ENCODE measurements at regions not wholly inside any gene's neighbourhood (a gene's known extent, or its start where the extent isn't known, plus 50 kb on each side); places are given as distances from the start of the nearest gene placed in this dataset.

DNA sequence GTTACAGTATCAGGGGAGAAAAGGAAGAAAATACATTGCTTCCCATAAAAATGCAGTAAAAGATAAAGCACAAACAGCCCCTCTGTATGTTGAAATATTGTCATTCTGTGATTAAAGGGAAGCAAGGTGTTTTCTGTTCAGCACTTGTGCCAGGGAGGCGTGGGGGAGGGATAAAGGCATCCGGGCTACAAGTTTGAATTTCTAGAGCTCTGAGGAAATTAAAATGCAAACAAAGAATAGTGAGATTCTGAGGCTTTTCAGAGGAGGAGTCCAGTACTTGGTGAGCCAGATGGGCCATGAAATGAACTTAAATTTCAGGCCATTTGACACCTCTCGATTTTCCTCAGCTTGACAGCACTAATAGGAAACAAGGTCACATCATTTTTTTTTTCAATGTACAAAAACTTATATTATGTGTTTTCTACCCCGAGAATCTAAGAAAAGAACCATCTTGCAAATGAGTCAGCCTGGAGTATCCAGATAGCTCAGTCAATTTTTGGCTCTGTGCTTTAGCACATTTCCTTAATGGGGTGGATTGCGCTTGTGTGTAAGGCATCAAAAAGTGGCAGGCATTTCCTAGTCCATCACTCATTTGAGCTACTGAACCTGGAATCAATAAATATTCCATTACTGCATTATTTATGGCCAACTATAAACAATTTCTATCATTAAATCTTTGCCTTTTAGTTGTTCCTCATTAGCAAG is 640.8 kb upstream of the TBL1XR1 start:
- Histone ChIP-seq H3K4me3 (ENCODE audit: extremely low read depth in 1 of 4, insufficient read depth in 2 of 4, low read depth in 3 of 4, low read length in 4 of 4) (no peak overlapping the region), H3K18ac (ENCODE audit: extremely low read depth, low read length) (no peak overlapping the region), H4K20me1 (replicated peaks in 1 of 2; ENCODE audit: control insufficient read depth in 1 of 2, insufficient read depth in 2 of 2, low read length in 2 of 2) (no peaks in the 10 kb centered on the region), H3K27ac (ENCODE audit: low read depth, low read length) (no peak overlapping the region), H3K36me3 (ENCODE audit: control insufficient read depth in 2 of 4, insufficient read depth in 4 of 4, low read length in 3 of 4) (no peaks in the 10 kb centered on the region), H2AFZ (ENCODE audit: low read length) (no peak overlapping the region), H3K14ac (ENCODE audit: insufficient read length) (no peak overlapping the region), H2BK120ac (replicated peaks; ENCODE audit: low read depth, low read length) (no peak overlapping the region), H3K23ac (ENCODE audit: insufficient read length) (no peak overlapping the region), H2BK20ac (ENCODE audit: low read length) (no peak overlapping the region), H4K91ac (replicated peaks; ENCODE audit: insufficient read length, low read length) (no peak overlapping the region), H3K79me2 (ENCODE audit: control insufficient read depth in 1 of 2, insufficient read depth in 2 of 2, low read length in 2 of 2) (no peaks in the 10 kb centered on the region), H2BK5ac (ENCODE audit: low read depth, low read length) (no peak overlapping the region), H3K56ac (replicated peaks; ENCODE audit: insufficient read length, low read depth, low read length) (no peak overlapping the region), H2BK15ac (ENCODE audit: low read length) (no peak overlapping the region), H4K8ac (ENCODE audit: extremely low read depth, insufficient read depth, low read length) (no peak overlapping the region), H3K9ac (replicated peaks in 1 of 4; ENCODE audit: extremely low read depth in 1 of 4, low read depth in 3 of 4, low read length in 3 of 4) (no peak overlapping the region), H4K5ac (ENCODE audit: insufficient read length, low read depth, low read length) (no peak overlapping the region), H2AK5ac (ENCODE audit: low read depth, low read length) (no peak overlapping the region), H2BK12ac (ENCODE audit: low read depth, low read length) (no peak overlapping the region), H3K27me3 (replicated peaks in 1 of 4; ENCODE audit: control insufficient read depth in 3 of 4, extremely low read depth in 1 of 4, insufficient read depth in 3 of 4, low read length in 3 of 4) (no peaks in the 10 kb centered on the region), H3K79me1 (ENCODE audit: low read depth, low read length) (no peaks in the 10 kb centered on the region), H3K4me1 (replicated peaks in 1 of 4; ENCODE audit: control insufficient read depth in 3 of 4, insufficient read depth in 4 of 4, low read length in 3 of 4) (no peaks in the 10 kb centered on the region; a peak in 1 of 7 replicates), H3K4ac (replicated peaks; ENCODE audit: insufficient read length, low read depth, low read length) (no peak overlapping the region), H3K23me2 (ENCODE audit: low read depth, low read length) (no peaks in the 10 kb centered on the region), H3K9me3 (ENCODE audit: insufficient read depth in 2 of 2, low read depth in 1 of 2, low read length in 1 of 2) (no peaks in the 10 kb centered on the region), H3K4me2 (ENCODE audit: insufficient read depth in 1 of 2, low read depth in 2 of 2, low read length in 2 of 2) (no peak overlapping the region)
- TF ChIP-seq POLR2A (IDR thresholded peaks at IDR 0.05; ENCODE audit: control extremely low read depth in 1 of 2, low read depth in 2 of 2, low read length in 2 of 2): no peak
- TF ChIP-seq RFX5 (IDR thresholded peaks at IDR 0.05; ENCODE audit: borderline replicate concordance, low read depth, low read length): no peak
- TF ChIP-seq, protein P1, sequence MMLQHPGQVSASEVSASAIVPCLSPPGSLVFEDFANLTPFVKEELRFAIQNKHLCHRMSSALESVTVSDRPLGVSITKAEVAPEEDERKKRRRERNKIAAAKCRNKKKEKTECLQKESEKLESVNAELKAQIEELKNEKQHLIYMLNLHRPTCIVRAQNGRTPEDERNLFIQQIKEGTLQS (IDR thresholded peaks at IDR 0.05; ENCODE audit: insufficient read depth, low read depth, low read length): no peak
- TF ChIP-seq RNF2 (IDR thresholded peaks at IDR 0.05; ENCODE audit: borderline replicate concordance, low read depth, low read length, missing control alignments, poor library complexity, severe bottlenecking): no peak
- TF ChIP-seq, protein P2, sequence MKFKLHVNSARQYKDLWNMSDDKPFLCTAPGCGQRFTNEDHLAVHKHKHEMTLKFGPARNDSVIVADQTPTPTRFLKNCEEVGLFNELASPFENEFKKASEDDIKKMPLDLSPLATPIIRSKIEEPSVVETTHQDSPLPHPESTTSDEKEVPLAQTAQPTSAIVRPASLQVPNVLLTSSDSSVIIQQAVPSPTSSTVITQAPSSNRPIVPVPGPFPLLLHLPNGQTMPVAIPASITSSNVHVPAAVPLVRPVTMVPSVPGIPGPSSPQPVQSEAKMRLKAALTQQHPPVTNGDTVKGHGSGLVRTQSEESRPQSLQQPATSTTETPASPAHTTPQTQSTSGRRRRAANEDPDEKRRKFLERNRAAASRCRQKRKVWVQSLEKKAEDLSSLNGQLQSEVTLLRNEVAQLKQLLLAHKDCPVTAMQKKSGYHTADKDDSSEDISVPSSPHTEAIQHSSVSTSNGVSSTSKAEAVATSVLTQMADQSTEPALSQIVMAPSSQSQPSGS (IDR thresholded peaks at IDR 0.05; ENCODE audit: low read length): no peak
- CTCF ChIA-PET (ENCODE audit: partially characterized antibody): interaction anchor here (0.8 kb wide), 1 partner anchor 12 kb away, joined by 3 read pairs; no protein-coding TSS in a partner anchor
- no peak for FAIRE-seq
- POLR2A ChIA-PET (ENCODE audit: partially characterized antibody): no interaction called here
- 90% methylated on average over 5 of the region's 5 CpGs; no CpG with 5 or more reads in 1 of the 2 experiments for WGBS, 2 experiments (ENCODE audit: extremely low coverage in 1 of 2, insufficient coverage in 1 of 2, insufficient read length in 1 of 2, insufficient replicate concordance in 2 of 2, low coverage in 1 of 2, low lambda C conversion rate in 2 of 2, missing lambda C conversion rate in 1 of 2)
- DNase-seq (ENCODE audit: low read depth in 1 of 2, low spot score in 2 of 2): no peak
